Aorta (tissue), 5 donors: ENCODE measurements at regions not wholly inside any gene's neighbourhood (a gene's known extent, or its start where the extent isn't known, plus 50 kb on each side); places are given as distances from the start of the nearest gene placed in this dataset.

ENCODE experiments used
- ATAC-seq: fragments of 200-7000 bp; cut with Tn5 transposase; one replicate; pipeline ENCODE4 v1.9.1; 2022; ENCODE audit warnings: moderate library complexity; ENCODE audit not compliant: low FRiP score
- DNase-seq, 2 donors: peaks; one replicate each; pipeline ENCODE4 v3.0.0-alpha.2; 2020
- H3K27ac ChIP-seq, 2 donors: one replicate each; pipeline ENCODE4 v1.5.1; 2013; ENCODE audit warnings: low read length in 2 of 2, mild to moderate bottlenecking in 2 of 2, moderate library complexity in 2 of 2, control low read depth in 1 of 2, inconsistent platforms in 1 of 2, low read depth in 1 of 2
- H3K27me3 ChIP-seq, 2 donors: one replicate each; pipeline ENCODE4 v1.6.1; 2013; ENCODE audit warnings: control low read depth in 1 of 2, low read length in 1 of 2, mild to moderate bottlenecking in 1 of 2, moderate library complexity in 1 of 2; ENCODE audit not compliant: insufficient read depth in 2 of 2, control insufficient read depth in 1 of 2
- H3K36me3 ChIP-seq, 2 donors: one replicate each; pipeline ENCODE4 v1.6.1; 2013; ENCODE audit warnings: control low read depth in 1 of 2, low read length in 1 of 2, mild to moderate bottlenecking in 1 of 2; ENCODE audit not compliant: insufficient read depth in 2 of 2, control insufficient read depth in 1 of 2
- H3K4me1 ChIP-seq, 2 donors: one replicate each; pipeline ENCODE4 v1.6.1; 2013; ENCODE audit warnings: low read length in 2 of 2, control low read depth in 1 of 2, mild to moderate bottlenecking in 1 of 2, moderate library complexity in 1 of 2; ENCODE audit not compliant: insufficient read depth in 2 of 2, control insufficient read depth in 1 of 2
- H3K4me3 ChIP-seq, 2 donors: one replicate each; pipeline ENCODE4 v1.5.1; 2013; ENCODE audit warnings: low read length in 2 of 2, control low read depth in 1 of 2, mild to moderate bottlenecking in 1 of 2
- H3K9me3 ChIP-seq: one replicate; pipeline ENCODE4 v1.6.1; 2013; ENCODE audit warnings: mild to moderate bottlenecking, low read length; ENCODE audit not compliant: control insufficient read depth
- WGBS, 2 donors: extraction: QIAGEN DNeasy Blood & Tissue Kit; methylation state at CpG; one replicate each; pipeline ENCODE4 v1.1.7; 2013; 5-methylcytosine and 5-hydroxymethylcytosine counted together
- intact Hi-C, 2 donors: fragments of 100-400 bp; cut with DNase I; formaldehyde crosslinking; loops; one replicate each; pipeline versions ENCODE4 v1.14.2 to v1.15.0; 2022
- donor health status: healthy with polysubstance abuse.
- donor health status: Bipolar disorder and iron deficiency.
- donor health status: DM: no; HTN: no; CAD: no.
- donor health status: DM: no; HTN: no; CAD: no.
- donor health status: DM: yes; HTN: yes; CAD: no.

DNA sequence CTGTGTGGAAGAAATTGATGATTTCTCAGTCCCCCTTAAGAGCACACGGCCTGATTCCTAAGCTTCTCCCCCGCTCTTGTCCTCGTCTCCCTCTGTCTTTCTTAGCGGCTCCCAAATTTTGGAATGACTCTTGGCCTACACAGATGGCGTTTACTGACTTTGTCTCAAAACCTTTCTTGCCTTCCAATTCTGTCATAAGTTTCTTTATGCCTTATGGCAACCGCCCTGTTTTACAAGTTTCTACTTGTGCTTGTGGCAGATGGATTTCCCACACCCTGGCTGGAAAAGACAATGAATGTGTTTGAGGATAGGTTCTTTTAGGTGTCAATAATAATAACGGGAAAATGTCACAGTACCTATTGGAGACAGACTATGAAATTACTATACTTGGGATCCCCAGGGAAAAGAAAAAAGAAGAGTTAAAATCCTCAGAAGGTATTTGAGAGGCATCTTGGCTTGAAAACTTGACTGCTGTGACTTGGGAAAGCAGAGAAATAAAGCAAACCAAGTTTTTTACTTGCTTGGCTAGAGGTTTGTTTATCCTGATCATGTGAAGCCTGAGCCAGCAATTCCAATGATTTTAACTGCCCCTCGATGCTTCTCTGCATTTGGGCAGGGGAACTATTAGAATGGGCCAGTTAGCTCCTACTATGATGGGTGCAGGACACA lies 276.4 kb downstream of the HRH4 start:
- WGBS, 2 donors, result 36 to 44% methylated on average over 8 of the region's 8 CpGs
- no peaks in the 10 kb centered on the region for H3K9me3 ChIP-seq
- H3K27me3 ChIP-seq, result no peaks in the 10 kb centered on the region
- intact Hi-C loops, result no loop called here
- no peak overlapping the region for H3K27ac ChIP-seq
- peaks cover 0 to 1% of the 10 kb centered on the region in 2 donors for H3K4me1 ChIP-seq
- H3K4me3 ChIP-seq, result no peak overlapping the region
- no peaks in the 10 kb centered on the region for H3K36me3 ChIP-seq
- ATAC-seq (peak; percentile 36), DNase-seq (no peak)

DNA sequence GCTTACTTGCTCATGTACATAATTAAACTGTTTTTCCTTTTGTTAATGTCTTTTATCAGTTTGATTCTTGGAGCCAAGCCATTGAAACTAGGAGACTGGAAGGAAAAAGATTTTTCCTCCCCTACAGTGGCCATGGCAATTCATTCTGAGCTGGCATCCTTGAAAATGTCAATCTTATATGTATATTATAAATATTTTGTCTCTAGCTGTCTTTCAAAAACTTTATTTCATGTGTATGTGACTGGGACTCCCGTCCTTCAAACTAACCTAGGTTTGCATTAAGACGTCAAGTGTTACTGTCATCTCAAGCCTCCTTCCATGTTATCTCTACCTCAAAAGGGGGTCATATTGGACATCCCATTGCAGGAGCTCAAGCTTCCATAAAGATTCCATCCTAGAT lies 280.4 kb downstream of the HRH4 start:
- Histone ChIP-seq H3K27me3 (no peaks in the 10 kb centered on the region), H3K4me1 (peaks cover 4 to 9% of the 10 kb centered on the region in 2 donors), H3K27ac (no peak overlapping the region), H3K4me3 (no peak overlapping the region), H3K36me3 (no peaks in the 10 kb centered on the region), H3K9me3 (no peaks in the 10 kb centered on the region)
- DNase-seq, result no peak
- ATAC-seq, result no peak
- intact Hi-C loops, result no loop called here
- WGBS, 2 donors, result 91 to 96% methylated on average over 2 of the region's 2 CpGs

DNA sequence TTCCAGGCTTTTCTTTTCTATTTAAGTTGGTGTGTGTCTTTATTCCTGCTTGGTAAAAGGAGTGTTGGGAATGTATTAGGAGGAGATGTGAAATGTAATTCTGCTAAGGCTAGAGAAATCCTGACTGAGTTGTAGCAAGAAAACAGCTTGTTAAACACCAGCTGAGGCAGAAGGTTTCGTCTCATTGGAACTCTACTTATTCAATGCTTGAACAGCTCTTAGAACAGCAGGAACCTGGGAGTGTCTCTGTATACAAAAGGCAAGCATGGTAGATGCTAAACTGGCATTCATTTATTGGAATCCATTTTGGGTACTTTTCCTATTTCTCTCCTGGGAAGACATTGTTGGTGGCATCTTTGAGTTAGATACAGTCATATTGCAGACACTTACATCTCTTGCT lies 280.9 kb downstream of the HRH4 start:
- WGBS, 2 donors, result 93 to 96% methylated on average over 1 of the region's 1 CpG
- intact Hi-C loops, result no loop called here
- Histone ChIP-seq H3K27ac (no peak overlapping the region), H3K4me3 (no peak overlapping the region), H3K9me3 (no peaks in the 10 kb centered on the region), H3K27me3 (no peaks in the 10 kb centered on the region), H3K4me1 (peaks cover 4 to 9% of the 10 kb centered on the region in 2 donors), H3K36me3 (no peaks in the 10 kb centered on the region)
- ATAC-seq, result no peak
- no peak for DNase-seq

DNA sequence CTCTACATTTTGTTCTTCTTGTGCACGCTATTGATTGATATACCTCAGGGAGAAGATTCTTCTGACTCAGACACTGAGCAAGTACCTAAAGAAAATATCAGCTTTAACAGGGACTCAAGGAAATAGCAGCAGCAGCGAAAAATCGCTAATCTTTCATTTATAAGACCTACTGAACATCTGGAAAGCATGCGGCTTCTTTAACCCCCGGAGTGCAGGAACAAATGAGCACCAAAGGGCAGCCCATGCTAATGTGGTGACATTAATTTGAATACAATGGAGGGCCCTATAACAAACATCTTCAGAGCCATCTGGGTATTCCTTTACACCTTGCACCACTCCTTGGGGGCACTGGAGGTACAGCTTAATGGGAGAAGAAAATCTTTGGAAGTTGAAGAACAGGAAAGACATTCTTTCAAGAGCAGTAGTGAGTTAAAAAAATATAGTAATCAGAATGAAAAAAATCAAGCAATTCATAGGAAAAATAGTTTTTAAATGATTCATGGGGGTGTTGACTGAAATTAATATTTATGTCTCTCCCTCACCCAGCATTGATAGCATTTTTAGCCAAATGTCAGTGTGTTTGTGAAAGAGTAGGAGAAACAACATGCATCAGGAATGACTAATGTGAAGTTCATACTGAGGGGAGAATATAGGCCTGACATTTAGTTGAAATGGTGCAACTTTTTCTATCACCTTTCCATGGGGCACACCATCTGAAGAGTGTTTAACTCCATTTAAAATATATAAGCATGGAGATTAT lies 281.7 kb downstream of the HRH4 start:
- Histone ChIP-seq H3K36me3 (no peaks in the 10 kb centered on the region), H3K4me3 (no peak overlapping the region), H3K4me1 (peaks cover 4 to 9% of the 10 kb centered on the region in 2 donors), H3K27me3 (no peaks in the 10 kb centered on the region), H3K27ac (peak overlapping the region in 1 of 2 donors; percentile 85), H3K9me3 (no peaks in the 10 kb centered on the region)
- WGBS, 2 donors, result 59 to 71% methylated on average over 5 of the region's 5 CpGs
- intact Hi-C loops, result no loop called here
- ATAC-seq, result no peak
- DNase-seq, result no peak

DNA sequence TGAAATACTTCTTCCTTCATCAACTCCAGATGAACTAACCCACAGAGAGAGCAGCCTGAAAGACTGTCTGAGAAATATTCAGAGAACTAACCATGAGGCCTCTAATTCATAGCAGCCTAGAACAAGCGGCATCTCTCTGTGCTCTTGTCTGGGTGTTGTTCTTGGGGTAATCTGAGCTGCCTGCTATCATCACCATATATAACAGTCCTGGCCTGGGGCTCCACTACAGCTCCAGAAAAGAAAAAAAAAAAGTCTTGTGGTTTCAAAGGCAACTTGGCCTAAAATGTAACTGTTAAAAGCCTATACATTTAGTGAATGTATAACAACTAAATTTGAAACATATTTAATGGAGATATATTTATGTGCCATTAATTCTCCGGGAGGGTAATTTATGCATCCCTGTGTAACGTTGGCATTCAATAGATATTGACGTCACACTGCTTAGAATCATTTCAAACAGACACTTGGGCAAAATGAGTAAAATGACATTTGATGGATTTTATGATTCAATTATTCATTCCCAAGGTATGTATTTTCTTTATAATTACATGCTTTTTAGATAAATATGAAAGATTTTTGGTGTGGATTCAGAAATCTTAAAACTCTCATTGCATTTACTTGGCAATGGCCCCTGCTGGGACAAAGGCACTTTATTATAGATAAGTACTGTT lies 294.3 kb downstream of the HRH4 start:
- no peak for ATAC-seq
- intact Hi-C loops, result no loop called here
- Histone ChIP-seq H3K9me3 (no peaks in the 10 kb centered on the region), H3K36me3 (no peaks in the 10 kb centered on the region), H3K27me3 (no peaks in the 10 kb centered on the region), H3K4me3 (no peak overlapping the region), H3K27ac (no peak overlapping the region), H3K4me1 (no peaks in the 10 kb centered on the region)
- no peak for DNase-seq
- WGBS, 2 donors, result 61 to 70% methylated on average over 4 of the region's 4 CpGs

DNA sequence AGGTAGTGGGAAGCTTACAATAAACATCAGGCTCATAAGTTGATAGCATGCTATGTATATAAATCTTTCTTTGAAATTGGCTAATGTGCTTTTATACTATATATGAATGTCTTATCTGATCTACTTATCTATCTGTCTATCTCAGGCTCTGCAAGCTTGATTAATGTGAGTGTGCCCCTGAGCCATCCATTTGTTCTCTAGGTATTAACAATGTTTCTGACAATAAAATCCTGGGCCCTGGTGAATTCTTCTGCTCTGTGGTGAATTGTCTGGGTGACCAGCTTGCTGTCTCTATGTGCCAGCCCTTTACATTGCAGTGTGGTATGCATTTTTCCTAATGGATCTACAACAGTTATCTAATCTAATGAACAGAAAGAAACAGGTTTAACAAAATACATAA lies 295.9 kb downstream of the HRH4 start:
- Histone ChIP-seq H3K4me1 (no peaks in the 10 kb centered on the region), H3K27ac (no peak overlapping the region), H3K27me3 (no peaks in the 10 kb centered on the region), H3K36me3 (no peaks in the 10 kb centered on the region), H3K4me3 (no peak overlapping the region), H3K9me3 (no peaks in the 10 kb centered on the region)
- DNase-seq (no peak), ATAC-seq (no peak)
- intact Hi-C loops, result no loop called here

DNA sequence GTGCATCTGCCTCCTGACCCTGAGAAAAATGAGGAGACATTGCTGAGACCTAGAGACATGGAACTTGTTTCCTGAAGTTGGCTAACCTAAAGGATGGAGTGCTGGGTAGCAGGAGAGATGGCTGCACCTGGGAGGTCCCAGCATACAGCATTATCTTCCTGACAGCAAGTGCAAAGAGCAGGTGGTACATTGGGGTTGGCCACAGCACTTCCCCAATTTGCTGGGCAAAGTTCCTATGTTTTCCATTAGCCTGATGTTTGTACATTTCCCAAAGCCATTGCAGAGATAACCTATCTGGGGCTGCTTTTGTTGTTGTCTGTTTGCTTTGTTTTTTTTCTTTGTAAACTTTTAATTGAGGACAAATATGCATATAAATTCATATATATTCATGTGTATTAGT lies 296.7 kb downstream of the HRH4 start:
- intact Hi-C loops, result no loop called here
- no peak overlapping the region for H3K4me3 ChIP-seq
- DNase-seq (no peak), ATAC-seq (no peak)
- H3K27me3 ChIP-seq, result no peaks in the 10 kb centered on the region
- H3K9me3 ChIP-seq, result no peaks in the 10 kb centered on the region
- H3K4me1 ChIP-seq, result no peaks in the 10 kb centered on the region
- H3K36me3 ChIP-seq, result no peaks in the 10 kb centered on the region
- no peak overlapping the region for H3K27ac ChIP-seq

DNA sequence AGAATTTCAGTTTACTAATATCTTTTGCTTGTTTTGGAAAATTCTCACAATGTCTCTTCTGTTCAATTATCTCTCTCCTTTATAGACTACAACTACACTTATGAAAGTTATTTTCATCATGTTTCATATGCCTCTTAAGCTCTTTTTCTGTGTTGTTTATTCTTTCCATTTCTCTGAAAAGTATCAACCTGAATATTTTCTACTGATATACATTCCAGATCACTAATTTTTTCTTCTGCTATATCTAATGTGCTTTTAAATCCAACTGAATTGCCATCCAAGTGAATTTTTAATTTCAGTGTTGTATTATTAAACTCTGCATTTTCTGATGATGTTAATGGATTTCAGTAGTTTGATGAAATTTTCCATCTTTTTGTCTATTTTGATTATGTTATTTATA lies 301.3 kb downstream of the HRH4 start:
- Histone ChIP-seq H3K27me3 (no peaks in the 10 kb centered on the region), H3K36me3 (no peaks in the 10 kb centered on the region), H3K27ac (no peak overlapping the region), H3K4me3 (no peak overlapping the region), H3K4me1 (no peaks in the 10 kb centered on the region), H3K9me3 (no peaks in the 10 kb centered on the region)
- intact Hi-C loops, result no loop called here
- DNase-seq (no peak), ATAC-seq (no peak)

DNA sequence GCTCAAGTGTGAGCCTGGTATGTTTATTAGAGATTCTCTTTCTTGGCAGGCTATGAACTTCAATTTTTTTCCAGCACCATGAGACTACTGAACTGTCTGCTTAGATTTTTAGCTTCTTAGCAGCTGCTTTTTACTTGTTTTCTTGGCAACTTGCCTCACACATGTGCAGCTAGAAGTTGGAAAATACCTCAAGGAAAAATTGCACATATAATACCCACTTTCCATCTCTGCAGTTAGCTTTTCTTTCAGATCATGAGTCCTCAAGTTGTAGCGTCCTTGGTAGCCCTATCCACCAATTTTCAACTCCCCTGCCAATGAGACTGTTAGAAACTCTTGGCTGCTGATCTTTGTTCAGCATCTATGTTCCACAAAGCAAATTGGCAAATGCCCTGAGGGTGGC lies 302.1 kb downstream of the HRH4 start:
- Histone ChIP-seq H3K4me3 (no peak overlapping the region), H3K4me1 (no peaks in the 10 kb centered on the region), H3K27me3 (no peaks in the 10 kb centered on the region), H3K27ac (no peak overlapping the region), H3K36me3 (no peaks in the 10 kb centered on the region), H3K9me3 (no peaks in the 10 kb centered on the region)
- intact Hi-C loops, result no loop called here
- ATAC-seq (no peak), DNase-seq (no peak)
- 20 to 23% methylated on average over 1 of the region's 1 CpG for WGBS, 2 donors
